Breast epithelium (tissue), 4 donors: ENCODE measurements at regions not wholly inside any gene's neighbourhood (a gene's known extent, or its start where the extent isn't known, plus 50 kb on each side); places are given as distances from the start of the nearest gene placed in this dataset.

Experiments used
- DNase-seq, 2 donors: peaks; one replicate each; pipeline ENCODE4 v3.0.0-alpha.2; 2019; ENCODE audit warnings: low spot score in 2 of 2
- H3K27ac ChIP-seq, 2 donors: fragments of 200-600 bp; sonication (generic) in 1 of 2; one replicate each; pipeline ENCODE4 v1.5.1; 2016 to 2019; ENCODE audit warnings: mild to moderate bottlenecking in 1 of 2
- H3K27me3 ChIP-seq, 2 donors: fragments of 200-600 bp; sonication (generic) in 1 of 2; one replicate each; pipeline versions ENCODE4 v1.5.1 to v1.6.0; 2017 to 2019; ENCODE audit warnings: control low read depth in 1 of 2, mild to moderate bottlenecking in 1 of 2
- H3K36me3 ChIP-seq: fragments of 200-600 bp; one replicate; pipeline ENCODE4 v1.5.1; 2019
- H3K4me1 ChIP-seq, 2 donors: fragments of 200-600 bp; sonication (generic); one replicate each; pipeline ENCODE4 v1.5.1; 2016 to 2019; ENCODE audit warnings: control low read depth in 1 of 2
- H3K4me3 ChIP-seq, 3 donors: fragments of 200-600 bp; sonication (generic); 1 replicate in 2 of 3; 2 replicates in 1 of 3; pipeline ENCODE4 v1.5.1; 2016 to 2019; ENCODE audit warnings: mild to moderate bottlenecking in 3 of 3, moderate library complexity in 2 of 3
- H3K9me3 ChIP-seq, 2 donors: fragments of 200-600 bp; sonication (generic) in 1 of 2; one replicate each; pipeline ENCODE4 v1.5.1; 2016 to 2019; ENCODE audit warnings: control low read depth in 1 of 2
- POLR2A ChIP-seq: fragments of 450-650 bp; IDR thresholded peaks from one replicate; pipeline ENCODE4 v1.6.1; 2016; ENCODE audit warnings: antibody characterized with exemption, mild to moderate bottlenecking, moderate library complexity
- POLR2AphosphoS5 ChIP-seq, 3 donors: sonication (generic); formaldehyde crosslinking; IDR thresholded peaks; one replicate each; pipeline ENCODE4 v1.6.1; 2017; ENCODE audit warnings: antibody characterized with exemption in 3 of 3
- intact Hi-C: fragments of 100-400 bp; cut with DNase I; formaldehyde crosslinking; loops from one replicate; pipeline ENCODE4 v1.15.1; 2023; ENCODE audit warnings: low total_unique reads
- TF ChIP-seq, protein P1 (sequence below), 3 donors: fragments of 450-650 bp; IDR thresholded peaks; one replicate each; pipeline ENCODE4 v1.5.1; 2016 to 2017; ENCODE audit warnings: antibody characterized with exemption in 3 of 3, mild to moderate bottlenecking in 3 of 3, moderate library complexity in 3 of 3

DNA sequence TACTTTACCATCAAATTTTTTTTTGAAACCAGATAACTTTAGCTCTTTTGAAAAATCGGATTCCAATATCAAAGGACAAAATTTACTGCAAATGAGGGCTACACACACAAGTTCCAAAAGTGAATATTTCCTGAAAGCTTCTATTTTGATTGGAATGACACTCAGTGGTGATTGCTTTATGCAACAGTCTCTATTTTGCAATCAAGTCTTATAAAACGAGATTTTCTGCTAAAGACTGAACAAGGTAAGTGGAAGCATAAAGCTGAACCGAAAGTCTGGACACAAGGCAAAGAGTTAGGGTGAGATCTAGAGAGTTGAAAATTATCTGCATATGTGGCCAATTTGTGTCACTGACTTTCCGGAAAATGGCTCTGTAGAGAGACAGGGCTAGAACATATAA lies 145.0 kb upstream of the OSR1 start:
- no peaks in the 10 kb centered on the region for H3K36me3 ChIP-seq
- no peak for DNase-seq
- H3K9me3 ChIP-seq, result no peaks in the 10 kb centered on the region
- TF ChIP-seq POLR2AphosphoS5 (IDR thresholded peaks at IDR 0.05) (no peak), POLR2A (no peak)
- TF ChIP-seq, protein P1, sequence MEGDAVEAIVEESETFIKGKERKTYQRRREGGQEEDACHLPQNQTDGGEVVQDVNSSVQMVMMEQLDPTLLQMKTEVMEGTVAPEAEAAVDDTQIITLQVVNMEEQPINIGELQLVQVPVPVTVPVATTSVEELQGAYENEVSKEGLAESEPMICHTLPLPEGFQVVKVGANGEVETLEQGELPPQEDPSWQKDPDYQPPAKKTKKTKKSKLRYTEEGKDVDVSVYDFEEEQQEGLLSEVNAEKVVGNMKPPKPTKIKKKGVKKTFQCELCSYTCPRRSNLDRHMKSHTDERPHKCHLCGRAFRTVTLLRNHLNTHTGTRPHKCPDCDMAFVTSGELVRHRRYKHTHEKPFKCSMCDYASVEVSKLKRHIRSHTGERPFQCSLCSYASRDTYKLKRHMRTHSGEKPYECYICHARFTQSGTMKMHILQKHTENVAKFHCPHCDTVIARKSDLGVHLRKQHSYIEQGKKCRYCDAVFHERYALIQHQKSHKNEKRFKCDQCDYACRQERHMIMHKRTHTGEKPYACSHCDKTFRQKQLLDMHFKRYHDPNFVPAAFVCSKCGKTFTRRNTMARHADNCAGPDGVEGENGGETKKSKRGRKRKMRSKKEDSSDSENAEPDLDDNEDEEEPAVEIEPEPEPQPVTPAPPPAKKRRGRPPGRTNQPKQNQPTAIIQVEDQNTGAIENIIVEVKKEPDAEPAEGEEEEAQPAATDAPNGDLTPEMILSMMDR (IDR thresholded peaks at IDR 0.05), result no peak
- intact Hi-C loops, result no loop called here
- H3K4me3 ChIP-seq, result no peak overlapping the region
- no peaks in the 10 kb centered on the region for H3K27me3 ChIP-seq
- H3K27ac ChIP-seq, result no peak overlapping the region
- no peaks in the 10 kb centered on the region for H3K4me1 ChIP-seq

DNA sequence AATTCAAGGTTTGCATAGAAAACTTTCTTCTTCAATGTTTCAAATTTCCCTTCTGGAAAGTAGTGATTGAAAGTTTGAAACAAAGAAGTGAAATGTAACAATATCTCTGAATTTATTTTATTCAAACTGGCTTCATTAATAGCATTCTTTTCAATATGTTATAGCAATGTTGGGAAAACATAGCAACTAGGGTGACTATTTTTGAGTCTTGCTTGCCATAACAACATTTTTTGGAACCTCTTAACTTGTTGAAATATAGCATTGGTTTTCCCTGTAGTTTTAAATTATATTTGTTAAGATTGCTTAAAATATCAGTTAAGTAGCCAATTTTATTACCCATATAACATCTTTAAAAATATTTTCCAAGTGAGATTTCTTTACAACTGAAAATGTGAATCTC lies 141.7 kb upstream of the OSR1 start:
- Histone ChIP-seq H3K27me3 (no peaks in the 10 kb centered on the region), H3K27ac (no peak overlapping the region), H3K4me3 (no peak overlapping the region), H3K4me1 (no peaks in the 10 kb centered on the region), H3K9me3 (no peaks in the 10 kb centered on the region), H3K36me3 (no peaks in the 10 kb centered on the region)
- no peak for TF ChIP-seq POLR2A
- no peak for TF ChIP-seq POLR2AphosphoS5 (IDR thresholded peaks at IDR 0.05)
- TF ChIP-seq, protein P1 (IDR thresholded peaks at IDR 0.05), result no peak
- DNase-seq, result no peak
- intact Hi-C loops, result no loop called here

DNA sequence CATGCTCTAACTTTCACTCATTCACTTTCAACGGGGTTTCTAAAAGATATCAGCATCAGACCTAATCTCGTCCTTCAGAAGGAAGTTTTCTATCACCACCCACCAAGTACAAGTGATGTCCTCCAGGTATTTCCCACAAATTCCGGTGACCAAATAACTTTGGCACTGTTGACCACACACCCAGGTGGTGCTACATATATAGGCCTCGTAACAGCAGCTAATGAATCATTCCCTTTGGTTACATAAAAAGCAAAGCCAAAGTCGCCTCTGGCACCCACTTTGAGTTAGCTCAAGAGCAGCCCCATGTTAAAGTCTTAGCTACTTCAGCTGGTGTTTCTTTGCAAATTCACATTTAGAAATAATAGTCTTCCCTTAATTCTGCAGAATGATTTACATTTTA lies 138.2 kb upstream of the OSR1 start:
- no peaks in the 10 kb centered on the region for H3K36me3 ChIP-seq
- TF ChIP-seq, protein P1 (IDR thresholded peaks at IDR 0.05), result no peak
- no peak for DNase-seq
- H3K27ac ChIP-seq, result no peak overlapping the region
- no peaks in the 10 kb centered on the region for H3K9me3 ChIP-seq
- no peak overlapping the region for H3K4me3 ChIP-seq
- intact Hi-C loops, result no loop called here
- H3K4me1 ChIP-seq, result no peaks in the 10 kb centered on the region
- no peaks in the 10 kb centered on the region for H3K27me3 ChIP-seq

DNA sequence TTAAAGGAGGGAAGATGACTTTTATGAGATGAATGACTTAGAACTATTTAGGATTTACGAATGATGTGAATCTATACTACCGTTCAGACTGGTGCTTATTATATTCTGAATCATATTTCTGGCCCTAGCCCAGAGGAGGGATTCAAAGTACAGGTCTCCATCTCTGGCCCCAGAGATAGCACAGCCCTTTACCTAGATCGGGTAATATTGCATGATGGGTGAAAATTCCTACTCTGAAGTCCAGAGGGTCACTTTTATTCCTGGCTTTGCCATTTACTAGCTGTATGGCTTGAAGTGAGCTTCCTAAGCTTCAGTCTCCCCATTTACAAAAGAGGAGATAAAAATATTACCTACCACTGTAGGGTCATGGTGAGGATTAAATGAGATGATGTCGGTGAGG lies 135.8 kb upstream of the OSR1 start:
- H3K27ac ChIP-seq, result no peak overlapping the region
- H3K36me3 ChIP-seq, result no peaks in the 10 kb centered on the region
- no peaks in the 10 kb centered on the region for H3K9me3 ChIP-seq
- no peaks in the 10 kb centered on the region for H3K4me1 ChIP-seq
- no peak for DNase-seq
- intact Hi-C loops, result no loop called here
- no peak overlapping the region for H3K4me3 ChIP-seq
- H3K27me3 ChIP-seq, result no peaks in the 10 kb centered on the region
- no peak for TF ChIP-seq POLR2A
- TF ChIP-seq POLR2AphosphoS5 (IDR thresholded peaks at IDR 0.05), result no peak
- TF ChIP-seq, protein P1 (IDR thresholded peaks at IDR 0.05), result no peak

DNA sequence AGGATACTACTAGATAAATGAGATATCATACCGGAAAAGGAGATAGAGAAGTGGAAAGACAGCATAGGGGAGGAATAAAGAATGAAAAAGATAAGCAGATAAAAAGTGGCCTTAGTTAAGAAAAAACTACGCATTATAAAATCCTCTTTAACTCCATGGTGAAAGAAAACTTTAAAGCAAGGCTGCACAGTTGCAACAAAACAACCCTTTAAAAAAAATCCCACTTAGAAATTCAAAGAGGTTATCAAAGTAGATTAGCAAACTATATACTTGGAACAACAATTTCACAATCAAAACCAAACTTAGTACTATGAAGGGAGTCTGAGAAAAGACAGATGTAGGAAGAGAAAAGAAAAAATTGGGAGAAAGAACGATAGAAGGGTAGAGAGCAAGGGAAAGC lies 133.4 kb upstream of the OSR1 start:
- Histone ChIP-seq H3K4me3 (no peak overlapping the region), H3K27ac (no peak overlapping the region), H3K27me3 (no peaks in the 10 kb centered on the region), H3K4me1 (no peaks in the 10 kb centered on the region), H3K9me3 (no peaks in the 10 kb centered on the region), H3K36me3 (no peaks in the 10 kb centered on the region)
- no peak for DNase-seq
- no peak for TF ChIP-seq POLR2A
- TF ChIP-seq, protein P1 (IDR thresholded peaks at IDR 0.05), result no peak
- no peak for TF ChIP-seq POLR2AphosphoS5 (IDR thresholded peaks at IDR 0.05)
- intact Hi-C loops, result no loop called here
